ENCODE measurements at regions not wholly inside any gene's neighbourhood (a gene's known extent, or its start where the extent isn't known, plus 50 kb on each side); places are given as distances from the start of the nearest gene placed in this dataset.

DNA sequence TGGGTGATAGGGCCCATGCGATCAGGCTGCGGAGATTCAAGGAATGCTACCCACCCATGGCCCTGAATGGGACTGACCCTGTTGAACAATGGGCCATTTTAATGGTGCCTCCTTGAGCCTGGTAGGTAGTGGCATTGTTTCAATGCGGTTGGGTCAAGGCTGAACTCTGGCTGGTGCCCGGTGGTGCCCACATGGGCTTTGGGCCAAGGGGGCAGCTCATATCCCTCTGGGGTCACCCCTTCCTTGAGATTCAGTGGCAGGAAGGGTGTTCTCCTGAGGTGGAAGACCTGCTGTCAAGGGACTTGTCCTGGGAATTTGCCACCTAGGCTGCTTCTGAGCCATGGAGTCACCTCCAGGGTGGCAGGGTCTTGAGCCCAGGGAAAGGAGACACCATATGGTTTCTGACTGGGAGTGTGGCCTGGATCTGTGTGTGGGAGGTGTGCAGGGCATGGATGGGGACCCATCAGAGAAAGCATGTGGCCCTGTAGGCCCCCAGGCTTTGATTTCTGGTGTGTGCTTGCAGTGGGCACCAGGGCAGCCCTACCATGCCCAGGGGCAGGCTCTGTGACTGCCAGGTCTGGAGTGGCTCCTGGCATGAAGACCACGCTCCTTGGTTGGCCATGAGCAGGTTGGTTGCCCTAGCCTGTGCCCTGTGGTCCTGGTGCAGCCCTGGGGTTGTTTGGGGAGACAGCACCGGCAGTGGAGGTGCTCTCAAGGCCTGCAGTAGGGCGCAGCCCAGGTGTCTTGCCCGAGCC lies 199.9 kb downstream of the UBE3A start:
- peaks cover 98% of the 10 kb centered on the region for H3K9me3 ChIP-seq
- TF ChIP-seq, protein P1, sequence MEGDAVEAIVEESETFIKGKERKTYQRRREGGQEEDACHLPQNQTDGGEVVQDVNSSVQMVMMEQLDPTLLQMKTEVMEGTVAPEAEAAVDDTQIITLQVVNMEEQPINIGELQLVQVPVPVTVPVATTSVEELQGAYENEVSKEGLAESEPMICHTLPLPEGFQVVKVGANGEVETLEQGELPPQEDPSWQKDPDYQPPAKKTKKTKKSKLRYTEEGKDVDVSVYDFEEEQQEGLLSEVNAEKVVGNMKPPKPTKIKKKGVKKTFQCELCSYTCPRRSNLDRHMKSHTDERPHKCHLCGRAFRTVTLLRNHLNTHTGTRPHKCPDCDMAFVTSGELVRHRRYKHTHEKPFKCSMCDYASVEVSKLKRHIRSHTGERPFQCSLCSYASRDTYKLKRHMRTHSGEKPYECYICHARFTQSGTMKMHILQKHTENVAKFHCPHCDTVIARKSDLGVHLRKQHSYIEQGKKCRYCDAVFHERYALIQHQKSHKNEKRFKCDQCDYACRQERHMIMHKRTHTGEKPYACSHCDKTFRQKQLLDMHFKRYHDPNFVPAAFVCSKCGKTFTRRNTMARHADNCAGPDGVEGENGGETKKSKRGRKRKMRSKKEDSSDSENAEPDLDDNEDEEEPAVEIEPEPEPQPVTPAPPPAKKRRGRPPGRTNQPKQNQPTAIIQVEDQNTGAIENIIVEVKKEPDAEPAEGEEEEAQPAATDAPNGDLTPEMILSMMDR (IDR thresholded peaks at IDR 0.05) = no peak
- no peaks in the 10 kb centered on the region for H3K36me3 ChIP-seq (ENCODE audit: low read depth)
- no peak for ATAC-seq
- no peak overlapping the region for H3K4me3 ChIP-seq
- intact Hi-C loops (cut with DNase I, micrococcal nuclease) = no loop called here
- H3K4me1 ChIP-seq (ENCODE audit: low read depth) = no peaks in the 10 kb centered on the region
- DNase-seq = peak in 2 of 3 donors; percentile 5 to 26

- intact Hi-C loops (cut with DNase I, micrococcal nuclease) = no loop called here
- Histone ChIP-seq H3K36me3 (ENCODE audit: low read depth) (no peaks in the 10 kb centered on the region), H3K4me1 (ENCODE audit: low read depth) (no peaks in the 10 kb centered on the region), H3K4me3 (no peak overlapping the region), H3K9me3 (peaks cover 93% of the 10 kb centered on the region)
- DNase-seq = peak in 2 of 3 donors; percentile 7 to 42
- TF ChIP-seq, protein P1 (IDR thresholded peaks at IDR 0.05) = no peak
- ATAC-seq = no peak
Observed at GRCh38 chr15:25239471-25240345, 199.1 kb downstream of the UBE3A start.

GRCh38 chr15:25240461-25241021 lies 198.3 kb downstream of the UBE3A start:
- peak in 2 of 3 donors; percentile 3 to 26 for DNase-seq
- intact Hi-C loops (cut with DNase I, micrococcal nuclease) = no loop called here
- TF ChIP-seq, protein P1 (IDR thresholded peaks at IDR 0.05) = no peak
- Histone ChIP-seq H3K4me1 (ENCODE audit: low read depth) (no peaks in the 10 kb centered on the region), H3K4me3 (no peak overlapping the region), H3K36me3 (ENCODE audit: low read depth) (no peaks in the 10 kb centered on the region), H3K9me3 (peaks cover 93% of the 10 kb centered on the region)
- no peak for ATAC-seq

- H3K9me3 ChIP-seq = peaks cover 95% of the 10 kb centered on the region
- DNase-seq (peak in 2 of 3 donors; percentile 4 to 22), ATAC-seq (no peak)
- intact Hi-C loops (cut with DNase I, micrococcal nuclease) = no loop called here
- TF ChIP-seq, protein P1 (IDR thresholded peaks at IDR 0.05) = no peak
- no peaks in the 10 kb centered on the region for H3K4me1 ChIP-seq (ENCODE audit: low read depth)
- H3K4me3 ChIP-seq = no peak overlapping the region
- H3K36me3 ChIP-seq (ENCODE audit: low read depth) = no peaks in the 10 kb centered on the region
Observed at GRCh38 chr15:25241241-25241801, 197.5 kb downstream of the UBE3A start.

DNA sequence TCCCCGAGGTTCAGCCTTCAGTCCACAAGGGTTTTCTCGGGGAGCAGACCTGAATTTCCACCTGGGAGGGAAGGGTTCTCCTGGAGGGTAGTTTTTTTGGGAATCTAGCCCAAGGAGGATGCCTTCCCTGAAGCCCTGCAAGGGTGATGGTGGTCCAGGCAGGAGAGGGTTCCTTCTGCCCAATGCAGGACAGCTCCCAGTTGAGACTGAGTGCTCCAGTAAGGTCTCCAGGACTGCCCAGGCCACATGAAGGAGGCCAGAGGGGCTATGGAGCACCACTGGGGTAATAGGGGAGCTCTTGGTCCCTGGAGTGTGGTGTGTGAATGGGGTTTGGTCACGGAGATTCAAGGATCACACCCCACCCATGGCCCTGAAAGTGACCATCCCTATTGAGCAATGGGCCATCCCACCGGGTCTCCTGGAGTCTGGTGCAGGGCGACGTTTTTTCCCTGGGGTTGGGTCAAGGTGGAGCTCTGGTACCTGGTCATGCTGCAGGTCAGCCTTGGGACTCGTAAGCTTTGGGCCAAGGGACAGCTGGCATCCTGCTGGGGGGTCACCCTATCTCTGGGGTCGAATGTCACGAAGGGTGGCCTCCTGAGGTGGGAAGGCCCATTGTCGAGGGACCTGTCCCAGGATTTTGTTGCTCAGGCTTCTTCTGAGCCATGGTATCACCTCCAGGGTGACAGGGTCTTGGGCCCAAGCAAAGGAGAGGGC lies 196.5 kb downstream of the UBE3A start:
- Histone ChIP-seq H3K36me3 (ENCODE audit: low read depth) (no peaks in the 10 kb centered on the region), H3K4me1 (ENCODE audit: low read depth) (no peaks in the 10 kb centered on the region), H3K4me3 (no peak overlapping the region), H3K9me3 (peaks cover 94% of the 10 kb centered on the region)
- DNase-seq (peak in 2 of 3 donors; percentile 4 to 29), ATAC-seq (no peak)
- TF ChIP-seq, protein P1 (IDR thresholded peaks at IDR 0.05) = no peak
- intact Hi-C loops (cut with DNase I, micrococcal nuclease) = no loop called here
